TTC549 (cell line): ENCODE measurements at regions not wholly inside any gene's neighbourhood (a gene's known extent, or its start where the extent isn't known, plus 50 kb on each side); places are given as distances from the start of the nearest gene placed in this dataset.

Experiments
- FAIRE-seq: peaks from 2 replicates; lab custom pipeline; 2012; peaks lifted over from hg19 to GRCh38; lab: Jason Lieb, UNC

DNA sequence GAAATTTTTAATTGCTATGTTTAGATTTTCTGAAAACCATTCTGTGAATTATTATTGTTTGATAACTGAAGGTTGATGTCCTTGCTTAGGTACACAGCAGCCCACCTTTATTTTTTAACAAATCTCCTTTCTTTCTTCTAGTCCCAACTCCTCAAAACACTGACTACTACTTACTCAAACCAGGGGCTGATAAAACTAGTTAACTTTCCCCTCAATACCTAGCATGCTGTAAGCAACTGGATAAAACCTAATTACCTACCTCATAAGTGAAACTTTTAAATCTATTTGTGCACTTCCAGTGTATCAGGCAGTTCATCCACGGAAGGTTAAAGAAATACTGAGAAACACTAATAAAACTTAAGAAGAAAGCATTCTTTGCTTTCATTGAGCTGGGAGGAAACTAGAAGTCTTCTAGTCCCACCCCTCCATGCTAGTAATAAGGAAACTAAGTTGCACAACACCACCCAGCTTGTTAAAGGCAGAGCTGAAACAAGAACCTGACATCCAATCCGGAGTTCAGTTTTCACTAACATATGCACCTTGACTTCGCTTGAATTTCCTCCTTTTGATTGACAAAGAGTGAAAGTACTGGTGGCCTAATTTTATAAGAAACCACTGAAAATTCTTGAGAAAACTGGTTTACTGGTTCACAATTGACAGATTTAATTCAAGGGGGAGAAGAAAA is 180.2 kb upstream of the TET2 start:
- FAIRE-seq: no peak

- no peak for FAIRE-seq
Measured at GRCh38 chr4:104967034-104967401, 179.7 kb upstream of the TET2 start.

GRCh38 chr4:104969394-104970082 is 177.1 kb upstream of the TET2 start:
- FAIRE-seq: no peak

DNA sequence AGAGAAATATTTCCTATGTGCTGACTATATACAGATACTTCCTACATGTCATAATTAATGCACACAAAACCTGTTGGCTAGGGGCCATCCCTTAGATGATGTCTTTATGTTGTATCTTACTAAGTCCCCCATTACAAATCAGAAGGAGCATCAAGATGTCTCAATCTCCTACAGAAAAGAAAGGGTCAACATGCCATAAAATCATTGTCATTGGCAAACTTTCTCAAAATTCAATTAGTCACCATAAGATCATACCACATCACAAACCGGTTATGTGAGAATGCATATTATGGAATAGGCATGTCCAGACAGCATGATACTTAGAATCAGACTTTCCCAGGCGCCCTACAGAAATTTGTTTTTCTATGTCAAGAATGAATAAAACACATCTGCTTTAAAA is 175.2 kb upstream of the TET2 start:
- FAIRE-seq: no peak

GRCh38 chr4:104973708-104974107 is 173.0 kb upstream of the TET2 start:
- no peak for FAIRE-seq

DNA sequence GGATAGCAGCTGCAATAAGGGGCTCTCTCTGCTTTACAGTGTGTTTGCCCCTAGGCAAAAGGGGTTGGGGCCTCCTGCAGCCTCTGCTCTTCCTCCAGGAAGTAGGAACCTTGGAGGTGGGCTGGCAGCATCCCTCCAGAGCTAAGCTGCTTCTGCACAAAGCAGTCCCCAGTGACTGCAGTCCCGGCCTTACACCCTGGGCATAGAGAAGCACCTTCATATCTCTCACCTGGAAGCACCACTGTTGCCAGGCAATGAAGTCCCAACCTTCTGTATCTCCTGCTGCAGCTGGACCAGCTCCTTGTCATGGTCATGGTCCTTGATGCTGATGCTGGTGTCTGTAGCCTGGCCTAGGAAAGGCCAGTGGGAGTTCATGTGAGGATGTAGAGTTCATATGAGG is 171.1 kb upstream of the TET2 start:
- FAIRE-seq: no peak

DNA sequence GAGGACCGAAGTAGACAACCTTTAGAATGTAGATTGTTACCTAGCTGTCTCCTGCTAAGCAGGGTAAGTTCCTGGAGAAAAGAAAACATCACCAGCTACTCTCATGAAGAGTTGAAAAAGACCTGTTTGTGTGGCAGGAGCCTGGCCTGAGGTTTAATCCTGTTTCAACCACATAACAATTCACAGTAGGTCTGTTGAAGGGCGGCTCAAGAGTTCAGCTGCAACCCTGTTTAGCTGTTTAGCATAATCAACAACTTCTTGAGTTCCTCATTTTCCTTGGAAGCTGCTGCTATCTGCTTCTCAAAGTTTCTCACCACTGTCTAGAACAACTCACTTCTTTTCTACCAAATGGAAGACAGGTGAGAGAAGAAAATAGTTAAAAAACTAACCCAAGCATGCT is 170.4 kb upstream of the TET2 start:
- no peak for FAIRE-seq

- FAIRE-seq: no peak
Measured at GRCh38 chr4:104979083-104979760, 167.5 kb upstream of the TET2 start.

DNA sequence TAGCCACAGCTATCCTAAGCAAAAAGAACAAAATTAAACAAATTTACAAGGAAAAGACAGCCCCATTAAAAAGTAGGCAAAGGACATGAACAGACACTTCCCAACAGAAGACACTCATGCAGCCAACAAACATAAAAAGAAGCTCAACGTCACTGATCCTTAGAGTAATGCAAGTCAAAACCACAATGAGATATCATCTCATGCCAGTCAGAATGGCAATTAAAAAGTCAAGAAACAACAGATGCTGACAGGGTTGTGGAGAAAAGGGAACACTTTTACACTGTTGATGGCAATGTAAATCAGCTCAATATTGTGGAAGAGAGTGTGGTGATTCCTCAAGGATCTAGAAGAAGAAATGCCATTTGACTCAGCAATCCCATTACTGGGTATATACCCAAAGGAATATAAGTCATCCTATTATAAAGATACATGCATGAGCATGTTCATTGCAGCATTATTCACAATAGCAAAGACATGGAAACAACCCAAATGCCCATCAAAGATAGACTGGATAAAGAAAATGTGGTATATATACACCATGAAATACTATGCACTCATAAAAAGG is 163.0 kb upstream of the TET2 start:
- no peak for FAIRE-seq

GRCh38 chr4:104986306-104986705 is 160.4 kb upstream of the TET2 start:
- no peak for FAIRE-seq

DNA sequence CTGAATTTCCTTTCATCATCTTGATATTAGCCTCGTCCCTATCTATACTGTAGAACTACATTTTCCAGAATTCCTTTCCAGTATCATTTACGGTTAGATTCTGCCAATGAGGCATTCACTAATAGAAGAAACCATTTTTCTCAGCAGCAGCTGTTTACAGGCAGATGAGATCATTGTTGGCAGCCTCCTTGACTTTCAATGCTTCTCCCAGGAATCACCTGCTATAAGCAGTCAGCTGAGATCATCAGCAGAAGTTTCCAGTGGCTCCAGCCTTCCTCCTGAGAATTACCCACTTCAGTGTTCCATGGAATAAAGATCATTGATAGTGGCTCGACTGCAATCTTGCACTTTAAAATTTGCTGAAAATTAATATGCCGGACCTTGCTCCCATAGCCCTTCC is 157.3 kb upstream of the TET2 start:
- FAIRE-seq: no peak

GRCh38 chr4:105002278-105002677 is 144.4 kb upstream of the TET2 start:
- FAIRE-seq: no peak

GRCh38 chr4:105014234-105014633 is 132.4 kb upstream of the TET2 start:
- FAIRE-seq: no peak

DNA sequence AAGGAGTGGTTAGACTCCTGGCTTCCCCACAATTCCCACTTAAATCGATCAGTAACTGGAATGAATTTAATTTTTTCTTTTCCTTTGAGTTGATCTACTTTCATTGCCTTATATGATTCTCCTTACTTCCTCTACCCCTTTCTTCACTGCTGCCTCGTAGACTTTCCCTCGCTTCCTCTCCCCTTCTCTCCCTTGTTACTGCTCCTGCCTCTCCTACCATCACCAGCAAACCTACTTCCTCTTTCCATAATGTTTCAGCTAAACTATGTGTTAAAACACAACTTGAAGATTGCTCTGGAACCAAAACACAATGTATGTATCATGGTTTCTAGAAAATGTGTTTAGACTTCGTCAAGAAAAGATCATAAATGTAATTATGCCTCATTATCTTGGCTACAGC is 132.0 kb upstream of the TET2 start:
- FAIRE-seq: no peak

DNA sequence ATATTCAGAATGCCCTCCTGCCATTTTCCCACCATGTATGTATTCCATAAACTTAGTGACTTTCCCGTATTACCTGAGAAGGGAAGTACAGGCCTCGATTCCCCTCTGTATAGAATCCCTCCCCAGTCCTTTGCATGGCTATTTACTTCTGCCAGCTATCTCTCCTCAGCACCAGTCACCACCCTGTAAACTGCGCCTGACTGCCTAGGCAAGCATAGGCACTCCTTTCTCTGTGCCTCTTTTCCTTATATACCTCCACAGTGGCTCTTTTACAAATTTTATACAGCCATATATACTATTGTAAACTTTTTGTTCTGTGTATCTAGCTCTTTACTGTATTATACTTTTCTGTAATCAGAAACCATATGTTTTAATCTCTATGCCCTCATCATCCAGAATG is 130.9 kb upstream of the TET2 start:
- FAIRE-seq: no peak

- no peak for FAIRE-seq
Measured at GRCh38 chr4:105022811-105023667, 123.6 kb upstream of the TET2 start.

- FAIRE-seq: no peak
Measured at GRCh38 chr4:105023668-105024055, 123.0 kb upstream of the TET2 start.

DNA sequence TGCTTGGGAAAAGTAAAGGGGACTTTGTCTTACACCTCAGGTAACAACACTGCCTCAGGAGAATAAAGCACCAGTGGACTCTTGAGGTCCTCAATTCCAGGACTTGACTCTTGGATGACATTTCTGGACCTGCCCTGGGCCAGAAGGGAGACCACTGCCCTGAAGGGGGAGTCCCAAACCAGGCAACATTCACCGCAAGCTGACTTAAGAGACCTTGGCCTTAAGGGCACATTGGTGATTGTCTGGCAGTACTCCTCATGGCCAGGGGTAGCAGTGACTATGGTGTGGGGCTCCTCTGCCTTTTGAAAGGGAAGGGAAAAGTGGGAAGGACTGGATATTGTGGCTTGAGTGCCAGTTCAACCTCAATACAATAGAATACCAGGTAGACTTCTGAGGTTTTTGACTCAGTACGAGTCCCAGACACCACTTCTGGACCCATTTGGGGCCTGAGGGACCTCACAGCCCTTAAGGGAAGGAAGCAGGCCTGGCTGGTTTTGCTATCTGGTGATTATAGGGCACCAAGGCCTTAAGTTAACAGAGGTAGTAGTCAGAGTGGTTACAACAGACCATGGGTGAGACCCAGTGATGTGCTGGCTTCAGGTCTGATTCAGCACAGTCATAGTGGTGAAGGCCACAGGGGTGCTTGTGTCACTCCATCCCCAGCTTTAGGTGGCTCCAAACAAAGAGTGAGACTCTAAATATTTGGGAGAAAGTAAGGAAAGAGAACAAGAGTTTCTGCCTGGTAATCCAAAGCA is 121.2 kb upstream of the TET2 start:
- FAIRE-seq: no peak

DNA sequence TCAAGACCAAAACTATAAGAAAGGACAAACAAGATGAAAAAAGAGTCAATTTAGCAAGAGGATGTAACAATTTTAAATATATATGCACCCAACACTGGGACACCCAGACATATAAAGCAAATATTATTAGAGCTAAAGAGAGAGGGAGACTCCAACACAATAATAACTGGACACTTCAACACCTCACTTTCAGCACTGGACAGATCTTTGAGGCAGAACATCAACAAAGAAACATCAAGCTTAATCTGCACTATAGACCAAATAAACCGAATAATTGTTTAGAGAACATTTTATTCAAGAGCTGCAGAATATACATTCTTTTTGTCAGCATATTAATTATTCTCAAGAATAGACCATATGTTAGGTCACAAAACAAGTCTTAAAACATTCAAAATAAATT is 109.7 kb upstream of the TET2 start:
- no peak for FAIRE-seq

DNA sequence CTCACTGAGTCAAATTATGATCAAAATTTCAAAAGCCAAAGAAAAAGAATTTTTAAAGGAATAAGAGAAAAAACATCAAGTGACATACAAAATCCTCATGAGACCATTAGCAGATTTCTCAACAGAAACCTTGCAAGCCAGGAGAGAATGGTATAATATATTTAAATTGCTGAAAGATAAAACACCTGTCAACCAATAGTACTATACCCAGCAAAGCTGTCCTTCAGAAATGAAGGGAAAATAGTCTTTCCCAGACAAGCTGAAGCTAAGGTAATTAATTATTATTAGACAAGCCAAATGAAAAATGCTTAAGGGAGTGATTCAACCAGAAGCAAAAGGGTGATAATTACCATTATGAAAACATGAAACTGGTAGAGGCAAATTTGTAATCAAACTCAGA is 104.2 kb upstream of the TET2 start:
- FAIRE-seq: no peak

DNA sequence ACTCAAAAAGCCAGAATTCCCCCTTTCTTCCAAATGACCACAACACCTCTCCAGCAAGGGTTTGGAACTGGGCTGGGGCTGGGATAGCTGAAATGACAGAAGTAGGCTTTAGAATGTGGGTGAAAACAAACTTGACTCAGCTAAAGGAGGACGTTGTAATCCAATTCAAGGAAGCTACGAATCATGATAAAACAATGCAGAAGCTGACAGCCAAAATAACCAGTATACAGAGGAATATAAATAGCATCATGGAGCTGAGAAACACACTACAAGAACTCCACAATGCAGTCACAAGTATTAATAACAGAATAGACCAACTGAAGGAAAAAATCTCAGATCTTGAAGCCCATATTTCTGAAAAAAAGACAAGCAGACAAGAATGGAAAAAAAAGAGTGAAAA is 95.8 kb upstream of the TET2 start:
- FAIRE-seq: no peak
